Loucy (cell line): ENCODE measurements at regions not wholly inside any gene's neighbourhood (a gene's known extent, or its start where the extent isn't known, plus 50 kb on each side); places are given as distances from the start of the nearest gene placed in this dataset.

Experiments used
- H2AFZ ChIP-seq: fragments of 200-600 bp; sonication (generic); 2 replicates; pipeline ENCODE4 v1.6.0; 2016; ENCODE audit warnings: antibody characterized with exemption, mild to moderate bottlenecking, low read length, moderate library complexity
- H3F3A ChIP-seq: fragments of 200-600 bp; 2 replicates; pipeline ENCODE4 v1.6.0; 2016; ENCODE audit warnings: antibody characterized with exemption, low read depth, mild to moderate bottlenecking
- H3K27me3 ChIP-seq: fragments of 200-600 bp; sonication (generic); 2 replicates; pipeline ENCODE4 v1.6.1; 2014; ENCODE audit warnings: low read length, mild to moderate bottlenecking; ENCODE audit not compliant: insufficient read depth, poor library complexity, severe bottlenecking
- H3K36me3 ChIP-seq: fragments of 200-600 bp; sonication (generic); 2 replicates; pipeline ENCODE4 v1.6.1; 2016; ENCODE audit warnings: low read length; ENCODE audit not compliant: insufficient read depth
- H3K4me1 ChIP-seq: fragments of 200-600 bp; sonication (generic); 2 replicates; pipeline ENCODE4 v1.5.1; 2014; ENCODE audit warnings: low read length, mild to moderate bottlenecking; ENCODE audit not compliant: insufficient read depth, poor library complexity, severe bottlenecking
- H3K4me2 ChIP-seq: fragments of 200-600 bp; sonication (generic); 2 replicates; pipeline ENCODE4 v1.6.0; 2014; ENCODE audit warnings: antibody characterized with exemption, low read length, low read depth, mild to moderate bottlenecking; ENCODE audit not compliant: poor library complexity, severe bottlenecking
- H3K4me3 ChIP-seq: fragments of 200-600 bp; sonication (generic); 2 replicates; pipeline ENCODE4 v1.5.1; 2014; ENCODE audit warnings: low read length, mild to moderate bottlenecking, mixed read lengths; ENCODE audit not compliant: poor library complexity, severe bottlenecking
- H3K79me2 ChIP-seq: fragments of 200-600 bp; sonication (generic); 2 replicates; pipeline ENCODE4 v1.6.1; 2014; ENCODE audit warnings: low read length; ENCODE audit not compliant: insufficient read depth
- H3K9ac ChIP-seq: fragments of 200-600 bp; sonication (generic); 2 replicates; pipeline ENCODE4 v1.6.0; 2014; ENCODE audit warnings: mild to moderate bottlenecking, low read depth, low read length, moderate library complexity; ENCODE audit not compliant: poor library complexity, severe bottlenecking
- H3K9me2 ChIP-seq: fragments of 200-600 bp; sonication (generic); replicated peaks from 2 replicates; pipeline ENCODE4 v1.6.1; 2016; ENCODE audit warnings: low read depth, low read length, mixed read lengths
- H3K9me3 ChIP-seq: fragments of 200-600 bp; sonication (generic); 2 replicates; pipeline ENCODE4 v1.6.1; 2014; ENCODE audit warnings: mild to moderate bottlenecking, antibody characterized with exemption, low read length, low read depth; ENCODE audit not compliant: insufficient read depth
- H4K20me1 ChIP-seq: fragments of 200-600 bp; sonication (generic); 2 replicates; pipeline ENCODE4 v1.6.0; 2014; ENCODE audit warnings: antibody characterized with exemption, low read length, mild to moderate bottlenecking; ENCODE audit not compliant: insufficient read depth, poor library complexity, severe bottlenecking
- CTCF ChIP-seq: fragments of 200-600 bp; sonication (generic); conservative IDR thresholded peaks from 2 replicates; pipeline ENCODE4 v1.5.1; 2014; ENCODE audit warnings: mild to moderate bottlenecking, antibody characterized with exemption, low read length
- EZH2phosphoT487 ChIP-seq: fragments of 200-600 bp; IDR thresholded peaks from 2 replicates; pipeline ENCODE4 v1.6.1; 2018; ENCODE audit warnings: antibody characterized with exemption, mild to moderate bottlenecking, moderate library complexity, borderline replicate concordance

GRCh38 chr17:83014297-83014696 lies 65.1 kb upstream of the METRNL start:
- Histone ChIP-seq H2AFZ (no peak overlapping the region), H3K9ac (no peak overlapping the region), H3K4me2 (no peak overlapping the region), H3F3A (no peaks in the 10 kb centered on the region), H3K27me3 (no peaks in the 10 kb centered on the region), H3K9me3 (no peaks in the 10 kb centered on the region), H3K4me1 (peaks cover 11% of the 10 kb centered on the region), H3K36me3 (peaks cover 19% of the 10 kb centered on the region; the same call in 1 of the 2 replicates), H4K20me1 (peaks cover 27% of the 10 kb centered on the region), H3K79me2 (peaks cover 74% of the 10 kb centered on the region; the same call in 1 of the 2 replicates), H3K4me3 (no peak overlapping the region), H3K9me2 (no peaks in the 10 kb centered on the region)
- TF ChIP-seq EZH2phosphoT487 (no peak), CTCF (no peak)

GRCh38 chr17:83014940-83015910 lies 64.2 kb upstream of the METRNL start:
- peaks cover 11% of the 10 kb centered on the region for H3K4me1 ChIP-seq
- no peak overlapping the region for H2AFZ ChIP-seq
- H3K9ac ChIP-seq: no peak overlapping the region
- H3K79me2 ChIP-seq: peaks cover 76% of the 10 kb centered on the region; the same call in 1 of the 2 replicates
- H3K9me3 ChIP-seq: no peaks in the 10 kb centered on the region
- TF ChIP-seq EZH2phosphoT487 (no peak), CTCF (no peak)
- no peaks in the 10 kb centered on the region for H3K27me3 ChIP-seq
- peaks cover 19% of the 10 kb centered on the region; the same call in 1 of the 2 replicates for H3K36me3 ChIP-seq
- H3F3A ChIP-seq: no peaks in the 10 kb centered on the region
- no peak overlapping the region for H3K4me3 ChIP-seq
- peaks cover 25% of the 10 kb centered on the region for H4K20me1 ChIP-seq
- no peaks in the 10 kb centered on the region for H3K9me2 ChIP-seq
- no peak overlapping the region for H3K4me2 ChIP-seq

GRCh38 chr17:83018658-83019193 lies 60.7 kb upstream of the METRNL start:
- Histone ChIP-seq H2AFZ (no peak overlapping the region), H3K9ac (no peak overlapping the region), H3K79me2 (peaks cover 75% of the 10 kb centered on the region; the same call in 1 of the 2 replicates), H3K27me3 (no peaks in the 10 kb centered on the region), H4K20me1 (peaks cover 15% of the 10 kb centered on the region), H3K9me2 (no peaks in the 10 kb centered on the region), H3K4me3 (no peak overlapping the region), H3F3A (no peaks in the 10 kb centered on the region), H3K9me3 (no peaks in the 10 kb centered on the region), H3K36me3 (peaks cover 15% of the 10 kb centered on the region; the same call in 1 of the 2 replicates), H3K4me2 (no peak overlapping the region), H3K4me1 (peaks cover 11% of the 10 kb centered on the region)
- TF ChIP-seq CTCF (no peak), EZH2phosphoT487 (no peak)
